ACHN (cell line): ENCODE measurements at regions not wholly inside any gene's neighbourhood (a gene's known extent, or its start where the extent isn't known, plus 50 kb on each side); places are given as distances from the start of the nearest gene placed in this dataset.
"Not testable (repeated sequence)": the region's sequence is repeated elsewhere in the genome, so short reads cannot be mapped to it uniquely, and the experiment has no call there.

Source experiments
- DNase-seq: peaks from one replicate; pipeline ENCODE4 v3.0.0-alpha.2; 2015
- in situ Hi-C: cut with HindIII; loops from 2 replicates; pipeline ENCODE4 v1.10.0; 2017; ENCODE audit warnings: low sequenced_read_pairs, low pct_ligation_motif_present, low pct_unique_long_range_greater_than_20kb

DNA sequence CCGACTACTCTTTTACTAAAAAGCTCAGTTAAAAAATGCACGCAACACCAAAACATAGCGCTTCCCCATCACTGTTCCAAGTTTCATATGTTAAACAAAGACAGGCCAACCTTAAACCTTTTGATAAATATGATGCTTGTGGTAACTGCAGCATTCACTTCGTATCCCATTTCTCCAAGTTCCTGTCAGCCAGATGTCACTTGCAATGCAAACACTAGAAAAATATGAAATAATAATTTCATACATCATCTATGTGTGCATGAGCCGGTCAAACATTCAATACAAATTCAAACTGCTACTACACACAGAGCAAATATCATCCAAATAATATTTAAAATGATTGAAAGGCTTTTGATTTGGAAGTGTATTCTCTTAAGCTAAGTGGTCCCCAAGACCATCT is 636.5 kb downstream of the LMO4 start:
- DNase-seq, result no peak
- in situ Hi-C loops, result no loop called here

GRCh38 chr1:87968197-87968955 is 639.7 kb downstream of the LMO4 start:
- no peak for DNase-seq
- in situ Hi-C loops, result no loop called here

- in situ Hi-C loops, result no loop called here
- no peak for DNase-seq
These were observed 640.4 kb downstream of the LMO4 start for GRCh38 chr1:87969040-87969439.

GRCh38 chr1:87972811-87973210 is 644.1 kb downstream of the LMO4 start:
- in situ Hi-C loops, result no loop called here
- DNase-seq, result no peak

GRCh38 chr1:87973896-87974295 is 645.2 kb downstream of the LMO4 start:
- no peak for DNase-seq
- in situ Hi-C loops, result no loop called here

- in situ Hi-C loops, result no loop called here
- no peak for DNase-seq
These were observed 647.6 kb downstream of the LMO4 start for GRCh38 chr1:87976316-87976715.

GRCh38 chr1:87977145-87977544 is 648.5 kb downstream of the LMO4 start:
- in situ Hi-C loops, result no loop called here

GRCh38 chr1:87979079-87979478 is 650.4 kb downstream of the LMO4 start:
- no peak for DNase-seq
- in situ Hi-C loops, result no loop called here

More at GRCh38 chr1:87977145-87977544, 648.5 kb downstream of the LMO4 start:
- DNase-seq, result no peak

- in situ Hi-C loops, result no loop called here
- DNase-seq, result no peak
These were observed 651.8 kb downstream of the LMO4 start for GRCh38 chr1:87980494-87980893.

- DNase-seq, result no peak
- in situ Hi-C loops, result no loop called here
These were observed 652.7 kb downstream of the LMO4 start for GRCh38 chr1:87981386-87981785.

- DNase-seq, result no peak
- in situ Hi-C loops, result no loop called here
These were observed 653.1 kb downstream of the LMO4 start for GRCh38 chr1:87981810-87982209.

GRCh38 chr1:87983841-87984240 is 655.2 kb downstream of the LMO4 start:
- in situ Hi-C loops, result no loop called here
- DNase-seq, result no peak

DNA sequence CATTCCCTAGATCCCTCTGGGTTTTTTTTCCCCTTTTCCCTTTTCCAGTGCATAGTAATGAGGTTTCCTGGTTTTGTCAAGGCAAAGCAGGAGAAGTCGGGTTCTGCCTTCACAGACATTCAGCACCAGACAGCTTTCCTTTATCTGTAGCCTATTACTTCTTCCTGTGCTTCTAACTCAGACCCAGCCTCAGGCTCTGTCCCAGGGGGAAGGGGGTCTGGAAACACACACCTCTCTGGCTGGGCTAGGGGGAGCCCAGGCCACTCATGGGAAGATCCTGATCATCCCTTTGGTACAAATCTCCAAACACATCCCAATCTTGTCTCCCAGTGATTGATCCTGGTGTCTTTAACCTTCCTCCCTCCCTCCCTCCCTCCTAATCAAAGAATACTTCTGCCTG is 656.4 kb downstream of the LMO4 start:
- no peak for DNase-seq
- in situ Hi-C loops, result no loop called here

DNA sequence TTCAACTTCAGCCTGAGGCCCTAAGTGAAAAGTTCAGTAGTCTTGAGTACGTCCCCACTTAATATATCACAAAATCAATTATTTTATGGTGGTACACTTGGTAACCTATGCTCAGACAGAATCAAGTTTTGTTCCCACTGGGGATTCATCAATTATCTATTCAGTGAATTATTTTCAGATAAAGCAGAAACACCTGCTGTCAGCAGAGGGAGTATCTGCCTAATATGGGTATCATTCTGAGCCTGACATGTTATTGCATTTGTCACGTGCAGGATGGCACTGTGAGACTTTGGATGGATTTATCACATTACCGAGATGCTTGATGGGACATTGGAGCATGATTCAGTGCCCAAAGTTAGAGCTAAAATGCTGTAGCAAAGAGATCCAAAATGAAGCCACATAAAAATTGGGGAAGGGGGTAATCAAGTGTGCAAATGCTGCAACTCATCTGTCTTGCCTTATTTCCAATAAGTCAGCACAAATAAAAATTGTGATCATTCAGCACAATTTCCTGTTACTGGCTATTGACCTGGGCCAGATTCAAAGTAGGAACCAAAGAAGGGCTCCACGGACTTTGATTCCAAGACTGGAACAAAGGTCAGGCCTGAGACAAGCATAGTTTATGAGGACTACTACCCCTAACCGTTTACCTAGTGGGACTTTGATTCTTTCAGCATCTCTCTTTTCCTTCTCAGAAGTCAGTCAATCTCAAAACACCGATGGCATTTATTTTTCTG is 657.6 kb downstream of the LMO4 start:
- no peak for DNase-seq

GRCh38 chr1:87989346-87989745 is 660.7 kb downstream of the LMO4 start:
- in situ Hi-C loops, result no loop called here
- no peak for DNase-seq

More for the DNA sequence above, 657.6 kb downstream of the LMO4 start:
- in situ Hi-C loops, result no loop called here

- in situ Hi-C loops, DNase-seq: not testable (repeated sequence)
These were observed 663.9 kb downstream of the LMO4 start for GRCh38 chr1:87992536-87992935.

DNA sequence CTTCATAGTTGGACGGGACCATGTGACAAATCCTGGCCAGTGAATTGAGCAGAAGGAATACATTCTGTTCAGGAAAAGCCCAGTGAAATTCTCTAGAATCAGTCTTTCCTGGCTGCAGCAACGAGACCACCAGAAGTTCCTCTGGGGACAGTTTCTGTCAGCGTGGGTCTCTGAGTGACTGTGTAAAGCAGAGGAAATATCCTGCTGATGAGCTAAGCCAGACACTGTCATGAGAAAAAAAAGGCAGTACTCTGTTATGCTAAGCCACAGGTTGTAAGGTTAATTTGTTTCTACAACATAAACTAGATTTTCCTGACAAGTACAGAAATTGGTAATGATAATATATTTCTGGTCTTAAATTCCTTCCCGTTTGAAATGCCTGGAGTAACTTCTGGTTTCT is 664.4 kb downstream of the LMO4 start:
- no peak for DNase-seq
- in situ Hi-C loops, result no loop called here

DNA sequence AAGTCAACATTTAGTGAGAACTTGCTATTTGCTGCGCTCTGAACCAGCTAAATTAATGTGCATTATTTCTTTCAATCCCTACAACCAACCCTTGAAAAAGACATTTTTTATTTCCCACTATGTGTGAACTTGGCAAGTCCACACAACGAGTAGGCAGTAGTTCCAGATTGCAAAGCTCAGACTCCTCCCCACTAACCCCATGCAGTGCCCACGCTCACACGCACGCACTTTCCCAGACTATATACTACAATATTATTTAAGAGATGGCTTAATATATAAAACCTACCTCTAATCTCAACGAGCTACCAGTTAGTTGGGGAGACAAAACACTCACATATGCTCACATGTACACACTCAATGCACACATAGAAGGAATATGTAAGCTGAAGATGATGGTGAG is 671.2 kb downstream of the LMO4 start:
- in situ Hi-C loops, result no loop called here

GRCh38 chr1:88001460-88001859 is 672.8 kb downstream of the LMO4 start:
- peak; percentile 40 for DNase-seq
- in situ Hi-C loops, result no loop called here

More for the DNA sequence above, 671.2 kb downstream of the LMO4 start:
- DNase-seq, result no peak

- in situ Hi-C loops, result no loop called here
- DNase-seq, result no peak
These were observed 674.6 kb downstream of the LMO4 start for GRCh38 chr1:88003255-88003654.
